Small intestine (tissue), 7 donors: ENCODE measurements at regions not wholly inside any gene's neighbourhood (a gene's known extent, or its start where the extent isn't known, plus 50 kb on each side); places are given as distances from the start of the nearest gene placed in this dataset.

Source experiments
- DNase-seq, 2 donors: peaks; one replicate each; pipeline versions ENCODE4 v3.0.0 to v3.0.0-alpha.2; 2013
- FAIRE-seq: peaks from 2 replicates; lab custom pipeline; 2012; peaks lifted over from hg19 to GRCh38; lab: Jason Lieb, UNC
- H3K27ac ChIP-seq, 3 donors: one replicate each; pipeline ENCODE4 v1.5.1; 2013; ENCODE audit warnings: low read length in 2 of 3, mild to moderate bottlenecking in 2 of 3, control low read depth in 1 of 3, inconsistent platforms in 1 of 3, low read depth in 1 of 3, moderate library complexity in 1 of 3
- H3K27me3 ChIP-seq, 3 donors: one replicate each; pipeline ENCODE4 v1.6.1; 2013; ENCODE audit warnings: low read length in 3 of 3, inconsistent platforms in 1 of 3; ENCODE audit not compliant: control insufficient read depth in 3 of 3, insufficient read depth in 3 of 3
- H3K36me3 ChIP-seq, 3 donors: one replicate each; pipeline ENCODE4 v1.6.1; 2013; ENCODE audit warnings: low read length in 3 of 3, inconsistent platforms in 1 of 3, low read depth in 1 of 3, mild to moderate bottlenecking in 1 of 3, moderate library complexity in 1 of 3; ENCODE audit not compliant: control insufficient read depth in 3 of 3, insufficient read depth in 2 of 3
- H3K4me1 ChIP-seq, 3 donors: one replicate each; pipeline ENCODE4 v1.6.1; 2013; ENCODE audit warnings: low read length in 2 of 3, inconsistent platforms in 1 of 3, low read depth in 1 of 3, mild to moderate bottlenecking in 1 of 3, moderate library complexity in 1 of 3; ENCODE audit not compliant: control insufficient read depth in 3 of 3, insufficient read depth in 2 of 3
- H3K4me3 ChIP-seq, 3 donors: one replicate each; pipeline ENCODE4 v1.5.1; 2013; ENCODE audit warnings: low read length in 3 of 3, control low read depth in 1 of 3, inconsistent platforms in 1 of 3, low read depth in 1 of 3, mild to moderate bottlenecking in 1 of 3, moderate library complexity in 1 of 3
- H3K9me3 ChIP-seq, 2 donors: one replicate each; pipeline ENCODE4 v1.6.1; 2013; ENCODE audit warnings: low read depth in 1 of 2, low read length in 1 of 2; ENCODE audit not compliant: control insufficient read depth in 2 of 2, insufficient read depth in 1 of 2
- WGBS, 3 donors: extraction: QIAGEN DNeasy Blood & Tissue Kit; methylation state at CpG; one replicate each; pipeline ENCODE4 v1.1.7; 2013; 5-methylcytosine and 5-hydroxymethylcytosine counted together
- donor health status: healthy with polysubstance abuse.
- donor health status: control.
- donor health status: control.
- donor health status: Bipolar disorder and iron deficiency.
- donor health status: healthy.

GRCh38 chr1:191528275-191528674 lies 630.0 kb upstream of the RGS18 start:
- DNase-seq, result no peak
- Histone ChIP-seq H3K36me3 (no peaks in the 10 kb centered on the region), H3K27ac (no peak overlapping the region), H3K9me3 (peaks cover 0 to 1% of the 10 kb centered on the region in 2 donors), H3K27me3 (no peaks in the 10 kb centered on the region), H3K4me1 (no peaks in the 10 kb centered on the region), H3K4me3 (no peak overlapping the region)
- 45 to 84% (median 59%) methylated on average over 6 of the region's 6 CpGs for WGBS, 3 donors
- no peak for FAIRE-seq

- Histone ChIP-seq H3K4me3 (no peak overlapping the region), H3K36me3 (no peaks in the 10 kb centered on the region), H3K4me1 (no peaks in the 10 kb centered on the region), H3K27ac (no peak overlapping the region), H3K9me3 (peaks cover 0 to 4% of the 10 kb centered on the region in 2 donors), H3K27me3 (no peaks in the 10 kb centered on the region)
- no peak for FAIRE-seq
- DNase-seq, result no peak
These were observed 627.3 kb upstream of the RGS18 start for GRCh38 chr1:191530928-191531327.

GRCh38 chr1:191533254-191533653 lies 625.0 kb upstream of the RGS18 start:
- H3K9me3 ChIP-seq, result peaks cover 0 to 13% of the 10 kb centered on the region in 2 donors
- no peak overlapping the region for H3K4me3 ChIP-seq
- FAIRE-seq (no peak), DNase-seq (no peak)
- no peaks in the 10 kb centered on the region for H3K36me3 ChIP-seq
- H3K27ac ChIP-seq, result no peak overlapping the region
- no peaks in the 10 kb centered on the region for H3K27me3 ChIP-seq
- no peaks in the 10 kb centered on the region for H3K4me1 ChIP-seq
- 84 to 88% (median 85%) methylated on average over 5 of the region's 5 CpGs for WGBS, 3 donors

- WGBS, 3 donors, result 25 to 57% (median 40%) methylated on average over 2 of the region's 2 CpGs
- H3K27me3 ChIP-seq, result no peaks in the 10 kb centered on the region
- no peak overlapping the region for H3K27ac ChIP-seq
- FAIRE-seq, result no peak
- no peaks in the 10 kb centered on the region for H3K36me3 ChIP-seq
- H3K4me1 ChIP-seq, result no peaks in the 10 kb centered on the region
- H3K9me3 ChIP-seq, result peaks cover 0 to 13% of the 10 kb centered on the region in 2 donors
- H3K4me3 ChIP-seq, result no peak overlapping the region
- DNase-seq, result peak in 1 of 2 donors; percentile 60
These were observed 621.4 kb upstream of the RGS18 start for GRCh38 chr1:191536791-191537429.

GRCh38 chr1:191541758-191542157 lies 616.5 kb upstream of the RGS18 start:
- no peak for FAIRE-seq

GRCh38 chr1:191542444-191542843 lies 615.8 kb upstream of the RGS18 start:
- no peaks in the 10 kb centered on the region for H3K27me3 ChIP-seq
- DNase-seq (no peak), FAIRE-seq (no peak)
- H3K4me1 ChIP-seq, result no peaks in the 10 kb centered on the region
- H3K4me3 ChIP-seq, result no peak overlapping the region
- H3K27ac ChIP-seq, result no peak overlapping the region
- no peaks in the 10 kb centered on the region for H3K36me3 ChIP-seq
- peaks cover 0 to 6% of the 10 kb centered on the region in 2 donors for H3K9me3 ChIP-seq

More at GRCh38 chr1:191541758-191542157, 616.5 kb upstream of the RGS18 start:
- no peak for DNase-seq
- Histone ChIP-seq H3K36me3 (no peaks in the 10 kb centered on the region), H3K27ac (no peak overlapping the region), H3K27me3 (no peaks in the 10 kb centered on the region), H3K9me3 (peaks cover 0 to 9% of the 10 kb centered on the region in 2 donors), H3K4me3 (no peak overlapping the region), H3K4me1 (no peaks in the 10 kb centered on the region)
- 61 to 82% (median 68%) methylated on average over 1 of the region's 1 CpG for WGBS, 3 donors

- no peaks in the 10 kb centered on the region for H3K9me3 ChIP-seq
- FAIRE-seq (no peak), DNase-seq (no peak)
- H3K27me3 ChIP-seq, result no peaks in the 10 kb centered on the region
- H3K36me3 ChIP-seq, result no peaks in the 10 kb centered on the region
- H3K4me3 ChIP-seq, result no peak overlapping the region
- H3K27ac ChIP-seq, result no peak overlapping the region
- 63 to 69% (median 64%) methylated on average over 1 of the region's 1 CpG for WGBS, 3 donors
- H3K4me1 ChIP-seq, result no peaks in the 10 kb centered on the region
These were observed 611.5 kb upstream of the RGS18 start for GRCh38 chr1:191546803-191547202.

- Histone ChIP-seq H3K4me3 (no peak overlapping the region), H3K27me3 (no peaks in the 10 kb centered on the region), H3K4me1 (no peaks in the 10 kb centered on the region), H3K27ac (no peak overlapping the region), H3K9me3 (no peaks in the 10 kb centered on the region), H3K36me3 (no peaks in the 10 kb centered on the region)
- no peak for FAIRE-seq
- no peak for DNase-seq
- 70 to 75% (median 73%) methylated on average over 2 of the region's 2 CpGs for WGBS, 3 donors
These were observed 607.2 kb upstream of the RGS18 start for GRCh38 chr1:191551019-191551418.

GRCh38 chr1:191558379-191558778 lies 599.9 kb upstream of the RGS18 start:
- H3K9me3 ChIP-seq, result no peaks in the 10 kb centered on the region
- no peaks in the 10 kb centered on the region for H3K36me3 ChIP-seq
- no peaks in the 10 kb centered on the region for H3K27me3 ChIP-seq
- no peak overlapping the region for H3K4me3 ChIP-seq
- 70 to 81% (median 70%) methylated on average over 2 of the region's 2 CpGs for WGBS, 3 donors
- peaks cover 0 to 11% (median 2%) of the 10 kb centered on the region in 3 donors for H3K4me1 ChIP-seq
- DNase-seq, result no peak
- FAIRE-seq, result no peak
- H3K27ac ChIP-seq, result no peak overlapping the region
